Endodermal cell (in vitro differentiated cells): ENCODE measurements at regions not wholly inside any gene's neighbourhood (a gene's known extent, or its start where the extent isn't known, plus 50 kb on each side); places are given as distances from the start of the nearest gene placed in this dataset.

Source experiments
- DNase-seq: peaks from one replicate; pipeline ENCODE4 v3.0.0-alpha.2; 2017
- H3K27ac ChIP-seq: 2 replicates; pipeline ENCODE4 v1.5.1; 2013; ENCODE audit warnings: mild to moderate bottlenecking, low read depth, low read length, moderate library complexity
- H3K27me3 ChIP-seq: 2 replicates; pipeline ENCODE4 v1.6.1; 2013; ENCODE audit warnings: mild to moderate bottlenecking, low read length, moderate library complexity; ENCODE audit not compliant: insufficient read depth, control insufficient read depth, poor library complexity, severe bottlenecking
- H3K36me3 ChIP-seq: 2 replicates; pipeline ENCODE4 v1.7.0; 2013; ENCODE audit warnings: mild to moderate bottlenecking, low read length, moderate library complexity; ENCODE audit not compliant: control insufficient read depth, insufficient read depth
- H3K4me1 ChIP-seq: one replicate; pipeline ENCODE4 v1.7.0; 2013; ENCODE audit warnings: low read length; ENCODE audit not compliant: control insufficient read depth, insufficient read depth
- H3K4me3 ChIP-seq: 2 replicates; pipeline ENCODE4 v1.5.1; 2013; ENCODE audit warnings: mild to moderate bottlenecking, low read length, moderate library complexity
- H3K9ac ChIP-seq: 2 replicates; pipeline ENCODE4 v1.6.1; 2013; ENCODE audit warnings: mild to moderate bottlenecking, low read length, moderate library complexity; ENCODE audit not compliant: poor library complexity, severe bottlenecking; ENCODE audit errors: extremely low read depth
- H3K9me3 ChIP-seq: 2 replicates; pipeline ENCODE4 v1.6.1; 2013; ENCODE audit warnings: mild to moderate bottlenecking, low read length, moderate library complexity; ENCODE audit not compliant: control insufficient read depth
- H3K27ac Mint-ChIP-seq: 2 replicates; pipeline ENCODE4 v1.8.0; 2020; ENCODE audit warnings: mixed read lengths
- H3K27me3 Mint-ChIP-seq: 2 replicates; pipeline ENCODE4 v1.8.0; 2021; ENCODE audit warnings: mild to moderate bottlenecking, mixed read lengths; ENCODE audit not compliant: insufficient read depth
- H3K36me3 Mint-ChIP-seq: 2 replicates; pipeline ENCODE4 v1.8.0; 2020; ENCODE audit warnings: low read depth, mixed read lengths
- H3K4me1 Mint-ChIP-seq: 2 replicates; pipeline ENCODE4 v1.8.0; 2020; ENCODE audit warnings: mixed read lengths
- H3K4me3 Mint-ChIP-seq: 2 replicates; pipeline ENCODE4 v1.8.0; 2020; ENCODE audit warnings: mild to moderate bottlenecking, moderate library complexity, mixed read lengths
- H3K9me3 Mint-ChIP-seq: 2 replicates; pipeline ENCODE4 v1.8.0; 2020; ENCODE audit warnings: mild to moderate bottlenecking, mixed read lengths
- WGBS, 2 experiments: methylation state at CpG; one replicate each; pipeline versions ENCODE4 v1.1.5 to v1.1.7; 2013; ENCODE audit warnings: missing lambda C conversion rate in 2 of 2, mixed read lengths in 1 of 2; ENCODE audit not compliant: insufficient coverage in 1 of 2, insufficient read length in 1 of 2; 5-methylcytosine and 5-hydroxymethylcytosine counted together
- TF ChIP-seq, protein P1 (sequence below): fragments of 200-600 bp; sonication (generic); conservative IDR thresholded peaks from 2 replicates; pipeline ENCODE4 v1.5.0; 2021; ENCODE audit warnings: antibody characterized with exemption, mild to moderate bottlenecking

DNA sequence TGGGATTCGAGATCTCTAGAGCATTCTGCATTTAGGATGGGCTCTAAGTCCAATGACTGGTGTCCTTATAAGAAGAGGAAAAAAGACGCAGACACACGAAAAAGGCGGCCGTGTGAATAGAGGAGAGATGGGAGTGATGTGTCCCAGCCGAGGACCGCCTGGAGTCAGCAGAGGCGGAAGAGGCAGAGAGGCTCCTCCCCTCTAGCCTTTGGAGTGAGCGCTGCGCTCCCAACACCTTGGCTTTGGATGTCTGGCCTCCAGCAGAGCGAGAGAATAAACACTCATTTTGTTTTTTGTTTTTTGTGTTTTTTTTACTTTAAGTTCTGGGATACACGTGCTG, 83.0 kb upstream of the RTL6 start:
- Mint-ChIP-seq H3K4me3 (no peak overlapping the region), H3K9me3 (no peaks in the 10 kb centered on the region), H3K27ac (no peak overlapping the region), H3K4me1 (no peaks in the 10 kb centered on the region), H3K27me3 (peaks cover 2% of the 10 kb centered on the region), H3K36me3 (no peaks in the 10 kb centered on the region)
- WGBS, 2 experiments = 80 to 85% methylated on average over 9 to 12 of the region's 12 CpGs
- Histone ChIP-seq H3K4me3 (no peak overlapping the region), H3K27me3 (no peaks in the 10 kb centered on the region), H3K4me1 (no peaks in the 10 kb centered on the region), H3K9ac (no peak overlapping the region), H3K36me3 (no peaks in the 10 kb centered on the region), H3K27ac (no peak overlapping the region), H3K9me3 (no peaks in the 10 kb centered on the region)
- DNase-seq = peak; percentile 37
- TF ChIP-seq, protein P1, sequence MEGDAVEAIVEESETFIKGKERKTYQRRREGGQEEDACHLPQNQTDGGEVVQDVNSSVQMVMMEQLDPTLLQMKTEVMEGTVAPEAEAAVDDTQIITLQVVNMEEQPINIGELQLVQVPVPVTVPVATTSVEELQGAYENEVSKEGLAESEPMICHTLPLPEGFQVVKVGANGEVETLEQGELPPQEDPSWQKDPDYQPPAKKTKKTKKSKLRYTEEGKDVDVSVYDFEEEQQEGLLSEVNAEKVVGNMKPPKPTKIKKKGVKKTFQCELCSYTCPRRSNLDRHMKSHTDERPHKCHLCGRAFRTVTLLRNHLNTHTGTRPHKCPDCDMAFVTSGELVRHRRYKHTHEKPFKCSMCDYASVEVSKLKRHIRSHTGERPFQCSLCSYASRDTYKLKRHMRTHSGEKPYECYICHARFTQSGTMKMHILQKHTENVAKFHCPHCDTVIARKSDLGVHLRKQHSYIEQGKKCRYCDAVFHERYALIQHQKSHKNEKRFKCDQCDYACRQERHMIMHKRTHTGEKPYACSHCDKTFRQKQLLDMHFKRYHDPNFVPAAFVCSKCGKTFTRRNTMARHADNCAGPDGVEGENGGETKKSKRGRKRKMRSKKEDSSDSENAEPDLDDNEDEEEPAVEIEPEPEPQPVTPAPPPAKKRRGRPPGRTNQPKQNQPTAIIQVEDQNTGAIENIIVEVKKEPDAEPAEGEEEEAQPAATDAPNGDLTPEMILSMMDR = no peak

DNA sequence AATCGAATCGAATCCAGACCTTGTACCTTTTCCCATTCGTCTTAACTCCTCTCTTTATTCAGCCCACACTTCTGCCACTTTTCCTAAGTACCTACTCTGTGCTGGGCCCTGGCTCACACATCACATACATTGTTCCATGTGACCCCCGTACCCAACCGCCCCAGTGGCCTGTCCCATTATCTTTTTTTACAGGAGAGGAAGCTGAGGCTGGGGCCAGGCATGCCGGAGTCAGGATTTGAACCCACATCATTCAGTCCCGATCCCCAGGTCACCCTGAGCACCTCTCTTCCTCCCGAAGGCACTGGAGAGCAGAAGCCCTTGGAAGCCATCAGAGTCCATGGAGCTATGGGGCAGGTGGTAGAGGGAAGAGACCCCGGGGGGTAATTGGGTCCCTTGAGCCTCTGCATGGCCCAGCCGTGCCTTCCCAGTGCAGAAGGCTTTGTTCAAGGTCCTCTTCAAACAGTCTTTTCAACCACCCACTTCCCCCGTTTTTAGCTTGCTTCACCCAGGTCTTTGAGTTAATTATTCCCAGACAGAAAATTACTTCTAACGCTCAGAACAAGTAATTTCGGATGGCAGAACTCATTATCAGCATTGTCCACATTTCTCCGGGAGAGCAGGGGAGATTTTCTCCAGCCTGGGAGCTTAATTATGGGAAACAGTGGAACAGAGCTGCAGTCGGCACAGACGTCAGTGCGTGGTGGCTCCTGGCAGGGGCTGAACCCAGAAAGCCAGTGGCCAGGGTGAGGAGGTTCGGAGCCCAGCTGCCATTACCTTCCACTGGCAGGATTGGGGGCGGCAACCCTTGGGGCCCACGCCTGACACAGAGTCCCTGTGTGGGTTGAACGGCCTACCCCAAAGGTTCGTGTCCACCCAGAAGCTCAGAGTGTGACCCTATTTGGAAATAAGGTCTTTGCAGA, 82.4 kb upstream of the RTL6 start:
- DNase-seq = peak; percentile 26
- Mint-ChIP-seq H3K27ac (no peak overlapping the region), H3K4me3 (no peak overlapping the region), H3K4me1 (no peaks in the 10 kb centered on the region), H3K9me3 (no peaks in the 10 kb centered on the region), H3K36me3 (no peaks in the 10 kb centered on the region), H3K27me3 (peaks cover 3% of the 10 kb centered on the region)
- WGBS, 2 experiments = 92% methylated on average over 15 to 22 of the region's 22 CpGs
- H3K36me3 ChIP-seq = no peaks in the 10 kb centered on the region
- TF ChIP-seq, protein P1 = no peak
- no peak overlapping the region for H3K4me3 ChIP-seq
- no peaks in the 10 kb centered on the region for H3K4me1 ChIP-seq
- H3K27me3 ChIP-seq = no peaks in the 10 kb centered on the region
- H3K9ac ChIP-seq = no peak overlapping the region
- no peaks in the 10 kb centered on the region for H3K9me3 ChIP-seq
- no peak overlapping the region for H3K27ac ChIP-seq

DNA sequence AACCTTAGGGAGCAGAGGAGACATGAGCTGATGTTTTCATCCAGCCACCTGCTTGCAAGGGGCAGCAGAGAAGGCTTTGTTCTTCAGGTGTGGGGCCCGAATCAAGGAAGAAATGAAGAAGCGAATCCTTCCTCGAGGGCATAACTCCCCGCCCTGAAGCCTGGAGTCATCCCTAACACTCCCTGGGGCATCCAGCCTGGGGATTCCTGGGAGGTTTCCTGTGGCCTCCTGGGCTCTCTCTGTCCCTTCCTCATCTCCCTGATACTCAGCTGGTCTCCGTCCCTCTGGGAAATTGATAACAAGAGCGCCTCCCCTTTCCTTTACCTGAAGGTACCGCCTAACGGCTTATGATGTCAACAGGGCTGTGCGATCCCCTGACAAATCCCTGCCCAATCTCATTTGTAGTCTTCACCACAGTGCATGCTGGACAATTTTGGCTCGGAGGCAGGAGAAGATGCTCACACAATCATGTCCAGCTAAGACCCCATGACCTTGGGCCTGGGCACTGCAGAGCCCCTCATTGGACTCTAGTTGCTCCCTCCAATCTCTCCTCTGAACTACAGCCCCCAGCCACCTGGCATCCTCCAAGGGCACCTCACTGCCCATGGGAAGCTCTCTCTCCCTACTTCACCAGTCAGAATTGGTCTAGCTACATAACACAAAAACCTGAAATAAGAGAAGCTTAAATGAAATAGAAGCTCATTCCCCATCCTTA, 80.6 kb upstream of the RTL6 start:
- WGBS, 2 experiments = 72 to 78% methylated on average over 5 to 10 of the region's 10 CpGs
- H3K27ac ChIP-seq = no peak overlapping the region
- H3K9me3 ChIP-seq = no peaks in the 10 kb centered on the region
- no peak overlapping the region for H3K9ac ChIP-seq
- no peaks in the 10 kb centered on the region for H3K36me3 ChIP-seq
- TF ChIP-seq, protein P1 = no peak
- no peak overlapping the region for H3K4me3 ChIP-seq
- no peak overlapping the region for H3K27ac Mint-ChIP-seq
- DNase-seq = no peak
- no peak overlapping the region for H3K4me3 Mint-ChIP-seq
- H3K4me1 Mint-ChIP-seq = no peaks in the 10 kb centered on the region
- H3K9me3 Mint-ChIP-seq = no peaks in the 10 kb centered on the region
- H3K27me3 ChIP-seq = no peaks in the 10 kb centered on the region
- peaks cover 6% of the 10 kb centered on the region for H3K27me3 Mint-ChIP-seq
- no peaks in the 10 kb centered on the region for H3K36me3 Mint-ChIP-seq
- H3K4me1 ChIP-seq = no peaks in the 10 kb centered on the region
